ENCODE measurements at regions not wholly inside any gene's neighbourhood (a gene's known extent, or its start where the extent isn't known, plus 50 kb on each side); places are given as distances from the start of the nearest gene placed in this dataset.

GRCh38 chr3:23046536-23046935 is 156.6 kb upstream of the UBE2E2 start:
- TF ChIP-seq POLR2A (IDR thresholded peaks at IDR 0.05; ENCODE audit: low read depth, low read length): no peak
- TF ChIP-seq, protein P1, sequence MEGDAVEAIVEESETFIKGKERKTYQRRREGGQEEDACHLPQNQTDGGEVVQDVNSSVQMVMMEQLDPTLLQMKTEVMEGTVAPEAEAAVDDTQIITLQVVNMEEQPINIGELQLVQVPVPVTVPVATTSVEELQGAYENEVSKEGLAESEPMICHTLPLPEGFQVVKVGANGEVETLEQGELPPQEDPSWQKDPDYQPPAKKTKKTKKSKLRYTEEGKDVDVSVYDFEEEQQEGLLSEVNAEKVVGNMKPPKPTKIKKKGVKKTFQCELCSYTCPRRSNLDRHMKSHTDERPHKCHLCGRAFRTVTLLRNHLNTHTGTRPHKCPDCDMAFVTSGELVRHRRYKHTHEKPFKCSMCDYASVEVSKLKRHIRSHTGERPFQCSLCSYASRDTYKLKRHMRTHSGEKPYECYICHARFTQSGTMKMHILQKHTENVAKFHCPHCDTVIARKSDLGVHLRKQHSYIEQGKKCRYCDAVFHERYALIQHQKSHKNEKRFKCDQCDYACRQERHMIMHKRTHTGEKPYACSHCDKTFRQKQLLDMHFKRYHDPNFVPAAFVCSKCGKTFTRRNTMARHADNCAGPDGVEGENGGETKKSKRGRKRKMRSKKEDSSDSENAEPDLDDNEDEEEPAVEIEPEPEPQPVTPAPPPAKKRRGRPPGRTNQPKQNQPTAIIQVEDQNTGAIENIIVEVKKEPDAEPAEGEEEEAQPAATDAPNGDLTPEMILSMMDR (IDR thresholded peaks at IDR 0.05; ENCODE audit: extremely low read depth in 1 of 2, insufficient read depth in 1 of 2, low read depth in 1 of 2, low read length in 2 of 2): no peak
- TF ChIP-seq MYC (IDR thresholded peaks at IDR 0.05; ENCODE audit: low read depth, low read length): no peak
- TF ChIP-seq, protein P2, sequence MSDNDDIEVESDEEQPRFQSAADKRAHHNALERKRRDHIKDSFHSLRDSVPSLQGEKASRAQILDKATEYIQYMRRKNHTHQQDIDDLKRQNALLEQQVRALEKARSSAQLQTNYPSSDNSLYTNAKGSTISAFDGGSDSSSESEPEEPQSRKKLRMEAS (IDR thresholded peaks at IDR 0.05; ENCODE audit: insufficient read depth, insufficient read length): no peak
- TF ChIP-seq JUN (IDR thresholded peaks at IDR 0.05; ENCODE audit: borderline replicate concordance, insufficient read depth, insufficient read length, low read depth): no peak

All from endothelial cell of umbilical vein (primary cell).